ENCODE measurements at regions not wholly inside any gene's neighbourhood (a gene's known extent, or its start where the extent isn't known, plus 50 kb on each side); places are given as distances from the start of the nearest gene placed in this dataset.

GRCh38 chr13:103451656-103452055 lies 385.4 kb upstream of the SLC10A2 start:
- no peak for DNase-seq
- TF ChIP-seq, protein P1, sequence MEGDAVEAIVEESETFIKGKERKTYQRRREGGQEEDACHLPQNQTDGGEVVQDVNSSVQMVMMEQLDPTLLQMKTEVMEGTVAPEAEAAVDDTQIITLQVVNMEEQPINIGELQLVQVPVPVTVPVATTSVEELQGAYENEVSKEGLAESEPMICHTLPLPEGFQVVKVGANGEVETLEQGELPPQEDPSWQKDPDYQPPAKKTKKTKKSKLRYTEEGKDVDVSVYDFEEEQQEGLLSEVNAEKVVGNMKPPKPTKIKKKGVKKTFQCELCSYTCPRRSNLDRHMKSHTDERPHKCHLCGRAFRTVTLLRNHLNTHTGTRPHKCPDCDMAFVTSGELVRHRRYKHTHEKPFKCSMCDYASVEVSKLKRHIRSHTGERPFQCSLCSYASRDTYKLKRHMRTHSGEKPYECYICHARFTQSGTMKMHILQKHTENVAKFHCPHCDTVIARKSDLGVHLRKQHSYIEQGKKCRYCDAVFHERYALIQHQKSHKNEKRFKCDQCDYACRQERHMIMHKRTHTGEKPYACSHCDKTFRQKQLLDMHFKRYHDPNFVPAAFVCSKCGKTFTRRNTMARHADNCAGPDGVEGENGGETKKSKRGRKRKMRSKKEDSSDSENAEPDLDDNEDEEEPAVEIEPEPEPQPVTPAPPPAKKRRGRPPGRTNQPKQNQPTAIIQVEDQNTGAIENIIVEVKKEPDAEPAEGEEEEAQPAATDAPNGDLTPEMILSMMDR (IDR thresholded peaks at IDR 0.05): no peak
- H3K4me3 Mint-ChIP-seq: no peak overlapping the region
- H3K36me3 Mint-ChIP-seq (ENCODE audit: low read depth): no peaks in the 10 kb centered on the region
- H3K9me3 Mint-ChIP-seq: peaks cover 27% of the 10 kb centered on the region
- H3K27ac Mint-ChIP-seq: no peak overlapping the region
- no peaks in the 10 kb centered on the region for H3K4me1 Mint-ChIP-seq (ENCODE audit: low read depth)
- no peaks in the 10 kb centered on the region; the same call in 1 of the 2 replicates for H3K27me3 Mint-ChIP-seq (ENCODE audit: insufficient read depth)

GRCh38 chr13:103443604-103444003 lies 377.4 kb upstream of the SLC10A2 start:
- H3K9me3 Mint-ChIP-seq: peaks cover 28% of the 10 kb centered on the region
- no peaks in the 10 kb centered on the region for H3K4me1 Mint-ChIP-seq (ENCODE audit: low read depth)
- no peak for DNase-seq
- H3K27me3 Mint-ChIP-seq (ENCODE audit: insufficient read depth): no peaks in the 10 kb centered on the region; the same call in 1 of the 2 replicates
- TF ChIP-seq, protein P1 (IDR thresholded peaks at IDR 0.05): no peak
- no peak overlapping the region for H3K4me3 Mint-ChIP-seq
- no peaks in the 10 kb centered on the region for H3K36me3 Mint-ChIP-seq (ENCODE audit: low read depth)
- no peak overlapping the region for H3K27ac Mint-ChIP-seq

DNA sequence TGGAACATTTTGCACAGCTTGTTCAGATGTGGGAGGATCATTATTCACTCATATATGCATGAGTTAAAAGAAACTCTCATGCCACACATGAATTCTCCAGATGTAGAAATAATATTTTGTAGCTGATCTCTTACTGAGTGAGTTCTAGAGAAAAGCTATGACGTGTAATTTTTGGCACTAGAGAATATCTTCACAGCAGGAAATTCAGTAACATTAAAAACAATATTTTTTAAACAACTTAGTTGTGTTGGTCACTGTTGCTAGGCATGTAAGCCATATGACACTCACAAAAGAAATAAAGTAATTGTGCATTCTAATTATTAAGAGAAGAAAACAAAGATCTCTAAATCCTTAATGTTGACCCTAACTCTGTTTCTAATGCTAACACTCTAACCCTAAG lies 371.4 kb upstream of the SLC10A2 start:
- peaks cover 35% of the 10 kb centered on the region for H3K9me3 Mint-ChIP-seq
- no peak overlapping the region for H3K27ac Mint-ChIP-seq
- TF ChIP-seq, protein P1 (IDR thresholded peaks at IDR 0.05): no peak
- H3K27me3 Mint-ChIP-seq (ENCODE audit: insufficient read depth): no peaks in the 10 kb centered on the region
- DNase-seq: no peak
- no peaks in the 10 kb centered on the region for H3K4me1 Mint-ChIP-seq (ENCODE audit: low read depth)
- no peaks in the 10 kb centered on the region for H3K36me3 Mint-ChIP-seq (ENCODE audit: low read depth)
- no peak overlapping the region for H3K4me3 Mint-ChIP-seq

DNA sequence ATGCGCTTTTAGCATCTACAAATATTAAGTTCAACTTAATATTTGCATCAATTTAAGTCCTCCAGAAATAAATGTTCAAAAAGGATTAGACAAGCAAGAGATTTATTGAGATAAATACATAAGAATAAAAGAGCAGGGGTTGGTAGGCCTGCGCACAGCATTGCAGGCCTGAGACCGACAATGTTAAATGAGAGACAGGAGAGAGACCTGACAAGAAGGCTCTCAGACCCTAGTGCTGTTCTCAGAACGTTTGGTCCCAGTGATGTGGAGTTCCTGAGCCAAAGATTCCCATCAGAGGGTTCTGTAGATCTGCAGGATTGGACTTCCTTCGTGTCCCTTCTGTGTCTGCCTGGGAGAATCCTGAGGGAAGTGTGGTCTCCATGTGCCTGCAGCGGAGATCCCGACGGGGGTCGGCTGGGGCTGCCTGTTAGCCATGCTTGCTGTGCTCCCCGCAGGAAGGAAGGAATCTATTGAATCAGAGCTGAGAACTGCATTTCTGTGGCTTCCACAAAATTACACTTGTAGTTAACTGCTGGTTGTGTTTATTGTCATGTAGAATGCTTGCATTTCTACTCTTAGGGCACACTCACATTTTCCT lies 369.9 kb upstream of the SLC10A2 start:
- no peak for DNase-seq
- Mint-ChIP-seq H3K27ac (no peak overlapping the region), H3K27me3 (ENCODE audit: insufficient read depth) (no peaks in the 10 kb centered on the region), H3K4me1 (ENCODE audit: low read depth) (no peaks in the 10 kb centered on the region), H3K4me3 (no peak overlapping the region), H3K9me3 (peaks cover 34% of the 10 kb centered on the region), H3K36me3 (ENCODE audit: low read depth) (no peaks in the 10 kb centered on the region)
- TF ChIP-seq, protein P1 (IDR thresholded peaks at IDR 0.05): no peak

- Mint-ChIP-seq H3K9me3 (peaks cover 39% of the 10 kb centered on the region), H3K4me3 (no peak overlapping the region), H3K27ac (no peak overlapping the region), H3K4me1 (ENCODE audit: low read depth) (no peaks in the 10 kb centered on the region), H3K36me3 (ENCODE audit: low read depth) (no peaks in the 10 kb centered on the region), H3K27me3 (ENCODE audit: insufficient read depth) (peaks cover 2% of the 10 kb centered on the region; the same call in 1 of the 2 replicates)
- TF ChIP-seq, protein P1 (IDR thresholded peaks at IDR 0.05): no peak
- no peak for DNase-seq
These were observed 365.6 kb upstream of the SLC10A2 start for GRCh38 chr13:103431856-103432255.
